Mesenchymal stem cell (in vitro differentiated cells and primary cell): ENCODE measurements at regions not wholly inside any gene's neighbourhood (a gene's known extent, or its start where the extent isn't known, plus 50 kb on each side); places are given as distances from the start of the nearest gene placed in this dataset. TPM values are rescaled to one million over a fixed set of nuclear protein-coding genes. Genes with fewer than 3 reads are reported as not detected.

ENCODE experiments used
- small RNA-seq: library from polyadenylated mRNA; stranded (forward); fragments of <200 nt; extraction: miRNeasy Mini kit (QIAGEN cat#:217004); gene quantifications from one replicate; pipeline ENCODE3, GENCODE V24; 2013; ENCODE audit warnings: low read depth

Small RNA genes lying in the stretch of these regions (small RNA-seq; reads per million reads assigned to genes)
- not detected for gene AC005345.1
- not detected for gene RF00019
- not detected for gene RNU1-142P
